ENCODE measurements at regions not wholly inside any gene's neighbourhood (a gene's known extent, or its start where the extent isn't known, plus 50 kb on each side); places are given as distances from the start of the nearest gene placed in this dataset.

DNA sequence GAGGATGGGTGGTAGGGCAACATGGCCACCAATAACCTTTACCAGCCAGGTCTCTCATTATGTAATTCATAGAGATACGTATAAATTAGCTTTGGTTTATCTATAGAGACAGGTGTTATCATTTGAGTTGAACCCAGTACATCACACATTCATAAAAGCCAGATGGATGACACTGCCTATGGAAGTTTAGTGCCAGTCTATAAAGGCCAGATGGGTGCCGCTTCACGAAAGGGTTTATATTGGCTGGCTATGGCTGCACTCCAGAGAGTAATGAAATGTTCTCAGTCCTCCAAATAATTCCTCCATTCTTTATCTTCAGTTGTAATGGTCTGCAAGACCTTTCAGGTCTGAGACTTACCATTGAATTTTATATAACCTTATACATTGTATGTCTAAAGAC lies 331.9 kb upstream of the NR3C2 start:
- H3K36me3 ChIP-seq (ENCODE audit: low read depth, low read length) = no peaks in the 10 kb centered on the region
- no peaks in the 10 kb centered on the region for H3K79me2 ChIP-seq (ENCODE audit: low read length)
- H3K27ac ChIP-seq (ENCODE audit: low read length) = no peak overlapping the region
- ATAC-seq = no peak
- H3K9me3 ChIP-seq (ENCODE audit: low read length) = no peaks in the 10 kb centered on the region
- no peak for DNase-seq
- no peaks in the 10 kb centered on the region for H3K27me3 ChIP-seq (ENCODE audit: low read length)
- H3K4me3 ChIP-seq (ENCODE audit: low read length) = no peak overlapping the region
- ChIA-PET POLR2A (ENCODE audit: unreplicated experiment) (no interaction called here), CTCF (no interaction called here)
- H4K20me1 ChIP-seq (ENCODE audit: low read length) = no peaks in the 10 kb centered on the region
- no peaks in the 10 kb centered on the region for H3K9me2 ChIP-seq (replicated peaks; ENCODE audit: low read length)
- H2AFZ ChIP-seq (ENCODE audit: low read length) = no peak overlapping the region
- TF ChIP-seq, protein P1, sequence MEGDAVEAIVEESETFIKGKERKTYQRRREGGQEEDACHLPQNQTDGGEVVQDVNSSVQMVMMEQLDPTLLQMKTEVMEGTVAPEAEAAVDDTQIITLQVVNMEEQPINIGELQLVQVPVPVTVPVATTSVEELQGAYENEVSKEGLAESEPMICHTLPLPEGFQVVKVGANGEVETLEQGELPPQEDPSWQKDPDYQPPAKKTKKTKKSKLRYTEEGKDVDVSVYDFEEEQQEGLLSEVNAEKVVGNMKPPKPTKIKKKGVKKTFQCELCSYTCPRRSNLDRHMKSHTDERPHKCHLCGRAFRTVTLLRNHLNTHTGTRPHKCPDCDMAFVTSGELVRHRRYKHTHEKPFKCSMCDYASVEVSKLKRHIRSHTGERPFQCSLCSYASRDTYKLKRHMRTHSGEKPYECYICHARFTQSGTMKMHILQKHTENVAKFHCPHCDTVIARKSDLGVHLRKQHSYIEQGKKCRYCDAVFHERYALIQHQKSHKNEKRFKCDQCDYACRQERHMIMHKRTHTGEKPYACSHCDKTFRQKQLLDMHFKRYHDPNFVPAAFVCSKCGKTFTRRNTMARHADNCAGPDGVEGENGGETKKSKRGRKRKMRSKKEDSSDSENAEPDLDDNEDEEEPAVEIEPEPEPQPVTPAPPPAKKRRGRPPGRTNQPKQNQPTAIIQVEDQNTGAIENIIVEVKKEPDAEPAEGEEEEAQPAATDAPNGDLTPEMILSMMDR (conservative IDR thresholded peaks at IDR 0.05; ENCODE audit: low read depth, low read length) = no peak
- TF ChIP-seq EZH2 (IDR thresholded peaks at IDR 0.05; ENCODE audit: low read length, unreplicated experiment) (no peak), EZH2phosphoT487 (IDR thresholded peaks at IDR 0.05; ENCODE audit: borderline replicate concordance, low read length) (no peak)
- H3K9ac ChIP-seq (ENCODE audit: low read length) = no peak overlapping the region
- no TSS peak for BruUV-seq (replicated peaks)
- H3K4me1 ChIP-seq (ENCODE audit: insufficient read depth, low read length) = peaks cover 2% of the 10 kb centered on the region; the same call in 1 of the 2 replicates
- H3F3A ChIP-seq (ENCODE audit: low read length, unreplicated experiment) = no peaks in the 10 kb centered on the region
- no peak overlapping the region for H3K4me2 ChIP-seq (ENCODE audit: low read length)
- intact Hi-C loops (cut with micrococcal nuclease) = no loop called here

DNA sequence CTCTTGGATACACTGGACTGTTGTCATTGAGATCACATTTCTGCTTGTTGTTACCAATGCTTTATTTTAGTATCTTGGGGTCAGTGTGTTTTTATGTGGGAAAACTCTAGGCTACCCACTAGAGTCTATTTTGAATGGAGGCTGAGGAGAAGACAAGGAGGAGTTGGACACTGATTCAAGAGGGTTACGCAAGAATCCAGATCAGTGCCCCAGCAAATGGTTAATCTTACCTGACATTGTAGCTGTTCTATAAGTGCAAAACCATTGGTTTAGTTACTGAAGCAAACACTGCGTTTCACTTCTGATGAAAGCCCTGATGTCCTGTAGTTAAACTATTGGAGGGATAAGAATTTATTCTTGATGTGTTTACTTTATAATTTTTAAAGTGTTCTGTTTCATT lies 331.1 kb upstream of the NR3C2 start:
- BruUV-seq (replicated peaks) = no TSS peak

DNA sequence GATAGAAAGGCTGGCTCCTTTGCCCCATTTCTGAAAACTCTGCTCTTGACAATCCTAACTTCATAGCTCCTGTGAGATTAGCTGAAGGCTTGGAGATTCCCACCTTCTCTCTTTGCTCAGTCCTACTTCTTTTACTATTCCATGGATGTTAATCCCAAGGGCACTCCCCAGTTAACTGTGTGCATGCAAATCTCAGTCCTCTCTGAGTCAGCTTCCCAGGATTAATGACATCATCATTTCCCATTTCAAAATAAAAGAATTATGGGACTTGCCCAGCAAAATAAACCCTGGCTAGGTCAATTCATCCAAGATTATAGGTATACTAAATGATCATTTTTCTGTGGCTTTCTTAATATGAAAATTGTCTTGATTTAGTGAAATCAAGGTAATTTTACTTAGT lies 328.6 kb upstream of the NR3C2 start:
- H3K4me3 ChIP-seq (ENCODE audit: low read length) = no peak overlapping the region
- H3K9ac ChIP-seq (ENCODE audit: low read length) = no peak overlapping the region
- CTCF ChIA-PET = no interaction called here
- no peak for ATAC-seq
- no peaks in the 10 kb centered on the region for H3F3A ChIP-seq (ENCODE audit: low read length, unreplicated experiment)
- H3K27ac ChIP-seq (ENCODE audit: low read length) = no peak overlapping the region
- H3K79me2 ChIP-seq (ENCODE audit: low read length) = no peaks in the 10 kb centered on the region
- H3K4me2 ChIP-seq (ENCODE audit: low read length) = no peak overlapping the region
- no peaks in the 10 kb centered on the region for H3K4me1 ChIP-seq (ENCODE audit: insufficient read depth, low read length)
- BruUV-seq (replicated peaks) = no TSS peak
- H3K27me3 ChIP-seq (ENCODE audit: low read length) = no peaks in the 10 kb centered on the region
- H2AFZ ChIP-seq (ENCODE audit: low read length) = no peak overlapping the region
- H3K36me3 ChIP-seq (ENCODE audit: low read depth, low read length) = no peaks in the 10 kb centered on the region
- no peak for DNase-seq
- no peaks in the 10 kb centered on the region for H3K9me2 ChIP-seq (replicated peaks; ENCODE audit: low read length)
- no peaks in the 10 kb centered on the region for H4K20me1 ChIP-seq (ENCODE audit: low read length)
- TF ChIP-seq EZH2 (IDR thresholded peaks at IDR 0.05; ENCODE audit: low read length, unreplicated experiment) = no peak
- TF ChIP-seq EZH2phosphoT487 (IDR thresholded peaks at IDR 0.05; ENCODE audit: borderline replicate concordance, low read length) = no peak
- TF ChIP-seq, protein P1 (conservative IDR thresholded peaks at IDR 0.05; ENCODE audit: low read depth, low read length) = no peak
- no peaks in the 10 kb centered on the region for H3K9me3 ChIP-seq (ENCODE audit: low read length)
- intact Hi-C loops (cut with micrococcal nuclease) = no loop called here
- POLR2A ChIA-PET (ENCODE audit: unreplicated experiment) = no interaction called here

More for the DNA sequence above, 331.1 kb upstream of the NR3C2 start:
- no peaks in the 10 kb centered on the region for H3F3A ChIP-seq (ENCODE audit: low read length, unreplicated experiment)
- no peaks in the 10 kb centered on the region for H3K79me2 ChIP-seq (ENCODE audit: low read length)
- H3K9ac ChIP-seq (ENCODE audit: low read length) = no peak overlapping the region
- no peak overlapping the region for H3K4me3 ChIP-seq (ENCODE audit: low read length)
- CTCF ChIA-PET = no interaction called here
- no peaks in the 10 kb centered on the region for H3K36me3 ChIP-seq (ENCODE audit: low read depth, low read length)
- POLR2A ChIA-PET (ENCODE audit: unreplicated experiment) = no interaction called here
- TF ChIP-seq, protein P1 (conservative IDR thresholded peaks at IDR 0.05; ENCODE audit: low read depth, low read length) = no peak
- no peak for TF ChIP-seq EZH2phosphoT487 (IDR thresholded peaks at IDR 0.05; ENCODE audit: borderline replicate concordance, low read length)
- no peak for TF ChIP-seq EZH2 (IDR thresholded peaks at IDR 0.05; ENCODE audit: low read length, unreplicated experiment)
- H3K9me2 ChIP-seq (replicated peaks; ENCODE audit: low read length) = no peaks in the 10 kb centered on the region
- no peaks in the 10 kb centered on the region for H3K4me1 ChIP-seq (ENCODE audit: insufficient read depth, low read length)
- no peak overlapping the region for H3K27ac ChIP-seq (ENCODE audit: low read length)
- H3K27me3 ChIP-seq (ENCODE audit: low read length) = no peaks in the 10 kb centered on the region
- H4K20me1 ChIP-seq (ENCODE audit: low read length) = no peaks in the 10 kb centered on the region
- DNase-seq (no peak), ATAC-seq (no peak)
- no peak overlapping the region for H3K4me2 ChIP-seq (ENCODE audit: low read length)
- H3K9me3 ChIP-seq (ENCODE audit: low read length) = no peaks in the 10 kb centered on the region
- intact Hi-C loops (cut with micrococcal nuclease) = no loop called here
- no peak overlapping the region for H2AFZ ChIP-seq (ENCODE audit: low read length)

All from PC-3 (cell line).